GM19455 (cell line): ENCODE measurements at regions not wholly inside any gene's neighbourhood (a gene's known extent, or its start where the extent isn't known, plus 50 kb on each side); places are given as distances from the start of the nearest gene placed in this dataset.

Source experiments
- ATAC-seq: cut with Tn5 transposase; IDR thresholded peaks from one replicate; pipeline ENCODE4 v1.9.1; 2021; ENCODE audit not compliant: unreplicated experiment

DNA sequence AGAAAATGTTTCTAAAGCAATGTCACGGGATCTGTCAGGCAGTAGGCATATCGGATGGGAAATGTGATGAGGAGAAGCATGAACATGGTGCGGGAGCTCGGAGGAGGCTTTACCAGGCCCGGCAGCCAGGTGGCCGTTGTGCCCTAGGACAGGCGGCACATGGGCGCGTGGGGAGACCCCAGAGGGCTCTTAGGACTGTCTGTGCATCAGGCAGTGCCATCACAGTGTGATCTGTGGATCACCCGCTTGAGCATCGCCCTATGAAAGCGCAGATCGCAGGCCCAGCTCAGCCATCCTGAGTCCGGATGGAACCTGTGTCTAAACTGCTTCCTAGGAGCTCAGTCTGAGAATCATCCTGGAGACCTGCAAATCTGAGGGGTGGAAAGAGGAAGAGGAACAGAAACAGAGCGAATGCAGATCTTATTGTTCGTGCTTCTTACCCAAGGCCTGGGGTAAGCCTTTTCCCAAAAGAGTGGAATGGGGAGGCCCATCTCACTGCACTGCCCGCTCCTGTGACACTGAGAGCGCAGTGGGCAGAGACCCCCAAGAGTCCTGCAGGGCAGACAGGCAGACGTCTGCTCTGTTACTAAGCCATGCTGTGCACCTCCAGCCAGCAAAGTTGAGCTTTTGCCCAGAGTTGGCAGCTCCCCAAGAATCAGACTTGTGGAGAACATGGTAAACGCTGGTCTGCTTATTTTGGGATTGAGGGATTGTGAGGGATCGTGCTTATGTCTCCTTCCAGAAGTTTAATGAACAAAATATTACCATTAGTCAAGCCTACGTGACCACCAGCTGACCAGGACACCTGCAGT is 251.0 kb downstream of the RHOU start:
- no peak for ATAC-seq

DNA sequence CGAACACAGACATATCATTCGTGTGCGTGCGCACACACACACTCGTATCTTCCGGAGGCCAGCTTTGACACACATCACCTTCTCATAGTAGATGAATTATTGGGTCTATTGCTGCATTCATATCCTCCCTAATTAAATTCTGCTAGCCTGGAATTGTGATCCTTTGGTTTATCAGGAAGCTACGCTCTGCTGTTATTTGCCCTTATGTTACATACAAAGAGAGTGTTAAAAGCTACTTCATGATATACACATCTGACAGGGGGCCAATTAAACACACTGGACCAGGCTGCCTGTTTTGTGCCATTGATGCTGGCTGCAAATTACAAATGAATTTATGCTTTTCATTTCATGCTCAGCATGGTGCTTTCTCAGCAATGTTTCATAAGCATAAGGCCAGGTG is 252.0 kb downstream of the RHOU start:
- no peak for ATAC-seq

DNA sequence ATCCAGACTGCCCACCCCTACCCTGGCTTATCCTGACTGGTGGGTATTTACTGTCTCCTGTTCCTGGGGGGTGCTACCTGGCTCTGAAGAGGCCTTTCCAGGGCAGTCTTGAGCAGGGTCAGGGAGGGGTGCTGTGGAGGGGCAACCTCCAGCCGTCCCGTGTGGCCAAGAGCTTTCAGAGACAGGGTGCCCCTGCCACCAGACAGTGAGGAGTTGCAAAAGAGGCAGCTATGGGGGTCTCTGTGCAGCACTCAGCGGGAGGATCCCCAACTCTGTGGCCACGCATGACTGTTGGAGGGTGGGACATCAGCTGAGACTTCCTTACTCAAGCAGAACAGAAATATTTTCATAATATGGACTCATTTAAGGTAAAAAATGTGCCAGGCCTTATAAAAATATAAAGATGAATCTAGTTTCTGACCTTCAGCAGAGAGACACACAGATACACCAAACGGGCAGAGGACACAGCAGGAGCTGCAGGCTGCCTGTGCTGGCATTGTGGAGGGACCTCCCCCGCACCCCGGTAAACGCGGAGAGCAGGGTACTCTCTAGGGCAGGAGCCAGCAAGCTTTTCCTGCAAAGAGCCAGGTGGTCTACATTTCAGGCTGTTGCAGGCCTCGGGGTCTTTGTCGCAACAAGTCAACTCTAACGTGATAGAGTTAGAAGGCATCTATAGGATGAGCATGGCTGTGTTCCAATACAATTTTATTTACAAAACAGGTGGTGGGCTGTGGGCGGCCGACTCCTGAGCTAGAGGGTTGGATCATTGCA is 252.6 kb downstream of the RHOU start:
- ATAC-seq: no peak

DNA sequence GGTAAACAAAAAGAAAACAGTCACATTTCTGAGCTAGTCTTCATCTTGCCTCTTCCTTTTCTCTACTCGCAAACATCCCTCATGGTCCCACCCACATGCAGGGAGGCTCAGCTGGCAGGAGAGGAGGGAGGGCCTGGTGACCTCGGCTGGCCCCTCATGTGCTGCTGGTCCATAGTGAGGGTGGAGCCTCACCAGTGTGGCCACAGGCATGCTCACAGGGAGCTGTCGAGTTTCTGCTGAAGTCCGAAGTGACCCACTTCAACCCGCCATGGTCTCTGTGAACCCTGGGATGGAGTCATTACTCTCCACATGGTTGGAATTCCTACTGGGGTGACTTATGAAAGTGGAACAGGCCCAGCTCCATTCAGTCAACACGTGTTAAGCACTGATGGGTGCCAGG is 253.4 kb downstream of the RHOU start:
- no peak for ATAC-seq

DNA sequence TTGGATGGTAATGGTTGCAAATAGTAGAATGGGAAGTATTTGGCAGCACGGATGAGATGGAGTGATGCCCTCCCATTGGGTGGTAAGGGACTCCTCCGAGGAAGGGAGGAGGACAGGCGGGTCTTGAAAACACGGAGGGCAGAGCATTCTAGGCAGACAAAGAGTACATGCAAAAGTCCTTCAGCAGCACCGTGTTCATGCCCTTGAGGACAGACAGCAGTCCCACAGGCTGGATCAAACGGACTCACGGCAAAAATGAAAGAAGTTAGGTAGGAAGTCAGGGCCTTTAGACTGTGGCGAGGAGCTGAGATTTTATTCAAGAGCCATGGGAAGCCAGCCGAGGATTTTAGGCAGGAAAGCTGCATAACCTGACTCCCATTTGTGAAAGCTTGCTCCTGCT is 253.9 kb downstream of the RHOU start:
- no peak for ATAC-seq

DNA sequence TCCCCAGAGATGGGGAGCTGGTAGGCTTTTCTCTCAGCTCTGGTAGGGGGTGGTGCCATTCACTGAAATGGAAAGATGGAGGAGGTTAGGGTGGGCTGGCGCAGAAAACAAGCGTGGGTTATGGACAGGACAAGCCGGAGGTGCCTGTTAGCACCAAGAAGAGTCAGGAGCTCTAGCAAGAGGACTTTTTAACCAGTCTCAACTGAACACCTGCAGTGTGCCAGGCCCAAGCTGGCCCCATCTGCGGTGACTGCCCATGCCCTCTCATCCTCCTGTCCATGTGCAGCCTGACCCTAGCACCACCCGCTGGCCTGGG is 254.4 kb downstream of the RHOU start:
- ATAC-seq: no peak

DNA sequence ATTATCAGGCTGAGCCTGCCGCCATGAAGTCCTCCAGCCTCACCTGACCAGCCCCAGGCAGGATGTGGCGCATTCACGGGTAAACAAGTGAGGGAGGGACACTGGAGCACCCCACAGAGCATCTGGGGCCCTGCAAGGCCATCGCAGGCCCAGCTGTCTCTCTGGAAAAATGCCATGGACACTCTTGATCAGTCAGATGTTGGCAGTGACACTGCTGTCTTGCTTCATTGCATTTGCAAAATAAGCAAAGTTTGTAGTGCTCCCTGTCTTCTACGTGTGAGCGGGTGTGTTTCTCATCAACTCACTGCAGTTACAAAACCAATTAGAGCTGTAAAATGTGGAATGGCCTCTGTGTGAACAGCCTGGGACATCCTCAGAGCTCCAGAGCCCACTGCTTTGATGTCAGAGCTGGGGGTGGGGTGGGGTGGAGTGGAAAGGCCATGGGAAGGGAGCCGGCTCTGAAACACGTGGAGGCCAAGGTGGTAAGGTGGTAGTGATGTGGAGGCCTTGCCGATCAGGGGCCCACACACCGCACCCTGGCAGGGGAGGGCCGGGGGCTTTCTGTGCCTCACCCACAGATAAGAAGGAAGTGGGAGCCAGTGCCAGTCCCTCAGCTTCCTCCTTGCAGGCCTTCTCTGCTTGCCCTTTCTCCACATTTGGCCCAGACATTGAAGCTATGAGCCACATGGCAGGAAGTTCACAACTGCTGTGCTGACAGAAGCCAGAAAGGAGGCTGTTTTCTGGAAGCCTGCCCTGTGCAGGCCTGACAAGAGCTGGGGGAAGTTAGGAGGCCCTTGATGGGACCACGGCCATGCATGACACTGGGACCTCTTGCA is 254.9 kb downstream of the RHOU start:
- ATAC-seq: no peak

DNA sequence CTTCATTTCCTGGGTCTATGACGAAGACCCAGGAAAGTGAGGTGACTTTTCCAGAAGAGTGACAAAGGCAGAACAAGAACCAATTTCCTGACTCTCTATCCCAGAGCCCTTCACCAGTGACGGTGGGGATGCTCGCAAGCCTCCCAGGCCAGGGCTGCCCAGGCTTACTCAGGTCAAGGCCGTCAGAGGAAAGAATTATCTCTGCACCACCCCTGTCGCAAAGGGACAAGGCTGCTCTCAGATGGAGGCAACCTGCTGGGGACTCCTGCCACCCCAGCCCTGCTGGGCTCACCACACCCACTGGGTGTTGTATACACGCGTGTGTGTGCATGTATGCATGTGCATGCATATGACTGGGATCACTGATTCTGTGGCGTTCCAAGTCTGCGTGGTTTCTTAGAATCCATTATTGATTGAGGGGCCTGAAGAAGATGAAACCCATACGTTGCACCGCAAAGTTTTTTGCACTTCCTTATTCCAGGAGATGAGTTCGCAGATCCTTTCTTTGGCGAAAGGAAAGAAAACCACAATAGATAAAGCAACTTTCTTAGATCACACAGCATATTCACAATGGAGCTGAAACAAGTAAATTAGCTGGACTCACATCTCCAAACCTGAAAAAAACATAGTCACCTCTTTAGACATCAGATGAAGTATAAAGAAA is 255.8 kb downstream of the RHOU start:
- no peak for ATAC-seq

DNA sequence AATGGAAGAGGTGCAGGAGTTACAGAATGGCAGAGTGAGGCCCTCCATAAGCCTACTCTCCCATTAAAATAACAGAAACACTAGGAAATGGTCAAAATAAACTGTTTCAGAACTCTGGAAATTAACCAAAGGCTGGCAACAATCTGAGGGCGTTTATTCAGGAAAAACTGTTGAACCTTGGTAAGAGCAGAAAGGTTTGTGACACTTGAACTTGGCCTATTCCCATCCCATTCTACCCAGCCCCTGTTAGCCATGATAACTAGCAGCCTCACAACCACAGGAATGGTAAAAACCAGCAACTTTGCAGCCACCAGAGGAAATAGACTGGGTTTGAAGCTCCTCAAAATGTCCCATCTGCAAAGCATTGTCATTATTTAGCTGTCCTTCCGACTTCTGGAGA is 256.8 kb downstream of the RHOU start:
- ATAC-seq: no peak

DNA sequence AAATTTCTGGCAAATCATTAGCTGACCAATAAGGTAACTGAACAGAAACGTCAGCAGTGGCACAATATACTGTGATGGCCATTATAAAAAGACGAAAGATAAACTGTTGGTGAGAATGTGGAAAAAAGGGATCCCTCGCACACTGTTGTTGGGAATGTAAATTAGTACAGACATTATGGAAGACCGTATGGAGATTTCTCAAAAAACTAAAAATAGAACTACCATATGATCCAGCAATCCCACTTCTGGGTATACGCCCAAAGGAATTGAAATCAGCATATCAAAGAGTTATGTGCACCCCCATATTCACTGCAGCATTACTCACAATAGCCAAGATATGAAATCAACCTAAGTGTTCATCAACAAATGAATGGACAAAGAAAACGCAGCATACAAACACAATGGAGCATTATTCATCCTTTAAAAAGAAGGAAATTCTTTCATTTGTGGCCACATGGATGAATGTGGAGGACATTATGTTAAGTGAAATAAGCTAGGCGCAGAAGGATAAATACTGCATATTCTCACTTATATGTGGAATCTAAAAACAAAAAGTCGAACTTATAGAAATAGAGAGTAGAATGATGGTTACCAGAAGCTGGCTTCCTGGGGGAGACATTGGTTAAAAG is 257.7 kb downstream of the RHOU start:
- ATAC-seq: no peak

DNA sequence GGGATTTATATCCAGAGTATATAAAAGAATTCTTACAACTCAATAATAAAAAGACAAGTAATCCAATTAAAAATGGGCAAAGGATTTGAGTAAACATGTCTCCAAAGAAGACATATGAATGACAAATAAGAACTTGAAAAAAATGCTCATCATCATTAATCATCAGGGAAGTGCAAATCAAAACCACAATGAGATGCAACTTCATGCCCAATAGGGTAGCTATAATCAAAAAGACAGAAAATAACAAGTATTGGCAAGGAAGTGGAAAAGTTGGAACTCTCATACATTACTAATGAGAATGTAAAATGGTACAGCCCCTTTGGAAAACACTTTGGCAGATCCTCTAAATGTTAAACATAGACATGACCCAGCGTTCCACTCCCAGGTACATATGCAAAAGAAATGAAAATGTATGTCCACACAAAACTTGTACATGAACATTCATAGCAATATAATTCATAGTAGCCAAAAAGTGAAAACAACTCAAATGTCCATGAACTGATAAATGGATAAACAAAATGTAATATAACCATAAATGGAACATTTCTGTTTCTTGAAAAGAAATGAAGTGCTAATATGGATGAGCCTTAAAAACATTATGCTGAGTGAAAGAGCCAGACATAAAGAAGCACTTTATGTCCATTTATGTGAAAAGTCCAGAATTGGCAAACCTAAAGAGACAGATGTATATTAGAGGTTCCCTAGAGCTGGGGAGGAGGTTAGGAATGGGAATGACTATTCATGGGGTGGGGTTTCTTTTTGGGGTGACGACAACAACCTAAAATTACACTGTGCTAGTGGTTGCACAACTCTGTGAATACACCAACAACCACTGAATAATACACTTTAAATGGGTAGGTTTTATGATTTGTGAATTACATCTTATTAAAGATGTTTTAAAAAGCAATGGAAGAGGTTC is 259.7 kb downstream of the RHOU start:
- ATAC-seq: no peak

DNA sequence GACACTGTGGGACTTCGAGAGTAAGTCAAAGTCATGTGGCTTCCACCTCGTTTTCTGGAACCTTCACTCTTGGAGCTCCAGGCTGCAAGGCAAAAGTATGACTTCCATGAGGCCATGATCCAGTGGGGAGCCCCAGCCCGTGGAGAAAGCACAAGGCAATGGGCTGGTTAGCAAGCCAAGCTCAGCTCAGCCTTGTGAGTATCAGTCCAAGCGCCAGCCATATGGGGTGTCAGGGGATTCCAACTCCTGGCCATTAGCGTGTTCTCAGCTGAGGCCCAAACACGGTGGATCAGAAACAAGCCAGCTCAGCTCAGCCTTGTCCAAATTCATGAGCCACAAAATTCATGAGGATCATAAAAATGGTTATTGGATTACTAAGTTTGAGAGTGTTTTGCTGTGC is 261.0 kb downstream of the RHOU start:
- ATAC-seq: no peak

DNA sequence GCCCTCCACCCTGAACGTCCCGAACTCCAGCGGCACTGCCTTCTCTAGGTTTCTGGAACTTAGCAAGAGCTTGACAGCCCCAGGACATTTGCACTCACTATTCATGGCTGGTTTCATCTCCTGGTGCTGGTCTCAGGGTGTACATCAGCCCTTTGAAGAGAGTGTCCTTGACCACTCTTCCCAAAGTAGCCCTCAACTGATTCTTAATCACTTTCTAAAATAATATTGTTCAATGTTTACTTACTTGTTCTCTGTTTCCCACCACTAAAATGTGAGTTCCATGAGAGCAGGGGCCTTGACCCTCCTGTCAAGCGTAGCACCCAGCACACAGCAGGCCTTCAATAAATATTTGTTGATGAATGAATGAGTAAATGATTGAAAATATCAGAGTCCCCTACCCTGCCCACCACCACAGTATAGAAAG is 262.5 kb downstream of the RHOU start:
- ATAC-seq: no peak

DNA sequence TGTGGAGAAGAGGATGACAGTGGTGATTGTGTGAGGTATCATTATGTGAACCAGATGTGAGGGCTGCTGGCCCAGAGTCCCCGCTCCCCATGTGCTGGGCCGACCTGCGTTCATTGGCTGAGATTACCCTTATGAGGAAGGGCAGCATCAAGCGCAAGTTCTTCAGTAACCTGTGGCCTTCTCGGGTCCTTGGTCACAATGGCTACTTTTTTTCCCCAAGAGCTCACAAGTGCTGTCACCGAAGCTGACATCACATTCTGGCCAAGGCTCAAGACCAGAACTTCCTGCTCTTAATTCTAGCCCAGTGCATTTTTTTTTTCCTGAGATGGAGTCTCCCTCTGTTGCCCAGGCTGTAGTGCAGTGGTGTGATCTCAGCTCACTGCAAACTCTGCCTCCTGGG is 262.9 kb downstream of the RHOU start:
- ATAC-seq: no peak

DNA sequence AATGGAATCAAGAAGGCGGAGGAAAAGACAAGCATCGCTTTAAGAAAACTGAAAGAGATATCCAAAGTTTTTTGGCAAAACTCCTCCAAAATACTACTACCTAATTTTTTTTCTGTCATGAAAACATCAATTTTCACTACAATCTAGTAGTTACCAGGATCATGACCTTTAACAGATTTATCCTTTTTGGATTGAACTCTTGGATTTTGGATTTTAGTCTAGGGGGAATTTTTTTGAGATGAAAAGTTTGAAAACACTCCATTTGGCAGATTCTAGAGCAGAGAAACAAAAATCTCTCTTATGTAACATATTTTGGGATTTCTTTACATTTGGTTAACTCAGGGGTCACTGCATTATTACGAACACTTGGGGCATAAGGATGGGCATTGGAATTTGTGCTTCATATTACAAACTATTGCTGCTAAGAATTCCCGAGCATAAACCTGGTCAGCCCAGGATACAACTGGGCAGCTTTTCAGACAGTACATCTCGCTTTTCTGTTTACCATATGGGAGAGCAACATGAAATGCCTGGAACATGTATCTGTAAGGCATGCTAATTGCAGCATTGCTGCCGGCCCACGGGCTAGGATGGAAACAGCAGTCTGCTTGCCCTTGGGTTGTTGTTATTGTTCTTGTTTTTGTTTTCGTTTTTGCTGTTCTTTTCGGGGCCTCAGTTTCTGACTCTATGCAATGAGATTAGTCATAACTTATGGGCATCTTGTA is 264.3 kb downstream of the RHOU start:
- ATAC-seq: no peak

DNA sequence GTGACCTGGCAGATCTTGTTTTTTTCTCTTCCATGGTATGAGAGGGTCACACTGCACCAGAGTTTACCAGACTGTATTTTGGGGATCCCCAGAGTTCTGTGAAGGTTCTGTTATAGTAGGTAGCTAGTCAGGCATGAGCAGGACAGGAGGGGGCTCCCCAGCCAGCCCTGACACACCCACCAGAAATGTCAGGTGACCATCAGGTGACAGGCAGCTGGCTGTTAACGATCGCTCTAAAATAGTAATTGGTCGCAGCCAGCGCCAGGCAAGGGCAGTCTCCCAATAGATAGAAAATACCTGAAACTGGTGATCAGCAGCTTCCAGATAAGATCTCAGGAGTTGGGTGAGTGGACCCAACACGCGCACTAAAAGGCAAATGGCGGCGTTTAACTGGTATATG is 264.9 kb downstream of the RHOU start:
- no peak for ATAC-seq

DNA sequence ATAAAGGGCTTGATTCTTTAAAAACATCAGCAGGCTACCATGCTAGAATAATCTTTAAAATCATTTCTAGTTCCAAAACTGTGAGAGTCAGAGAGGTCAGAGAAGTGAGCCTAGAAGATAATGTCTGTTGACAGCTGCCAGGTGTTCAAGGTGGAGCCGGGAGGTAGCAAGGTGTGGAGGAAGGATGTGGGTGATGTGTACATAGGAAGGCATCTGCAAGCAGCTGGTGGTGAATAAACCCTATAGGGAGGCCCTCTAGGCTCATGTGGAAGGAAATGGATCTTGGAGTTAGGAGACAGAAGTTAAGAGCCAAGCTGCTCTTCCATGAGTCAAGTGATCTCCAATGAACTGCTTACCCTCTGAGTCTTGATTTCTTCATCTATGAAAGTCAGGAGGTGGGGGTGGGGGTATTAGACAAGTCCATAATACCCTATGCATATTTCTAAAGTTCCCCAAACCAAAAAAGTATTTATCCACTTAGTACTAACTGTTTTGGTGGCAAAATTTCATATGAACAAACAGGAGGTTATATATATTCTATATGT is 266.3 kb downstream of the RHOU start:
- no peak for ATAC-seq

DNA sequence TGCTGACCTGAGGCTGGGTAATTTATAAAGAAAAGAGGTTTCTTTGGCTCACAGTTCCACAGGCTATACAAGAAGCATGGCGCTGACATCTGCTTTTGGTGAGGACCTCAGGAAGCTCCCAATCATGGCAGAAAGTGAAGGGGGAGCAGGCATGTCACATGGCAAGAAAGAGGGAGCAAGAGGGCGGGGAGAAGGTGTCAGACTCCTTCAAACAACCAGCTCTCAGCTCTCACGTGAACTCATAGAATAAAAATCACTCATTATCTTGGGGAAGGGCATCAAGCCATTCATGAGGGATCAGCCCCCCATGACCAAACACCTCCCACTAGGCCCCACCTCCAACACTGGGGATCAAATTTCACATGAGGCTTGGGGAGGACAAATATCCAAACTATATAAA is 266.8 kb downstream of the RHOU start:
- no peak for ATAC-seq

DNA sequence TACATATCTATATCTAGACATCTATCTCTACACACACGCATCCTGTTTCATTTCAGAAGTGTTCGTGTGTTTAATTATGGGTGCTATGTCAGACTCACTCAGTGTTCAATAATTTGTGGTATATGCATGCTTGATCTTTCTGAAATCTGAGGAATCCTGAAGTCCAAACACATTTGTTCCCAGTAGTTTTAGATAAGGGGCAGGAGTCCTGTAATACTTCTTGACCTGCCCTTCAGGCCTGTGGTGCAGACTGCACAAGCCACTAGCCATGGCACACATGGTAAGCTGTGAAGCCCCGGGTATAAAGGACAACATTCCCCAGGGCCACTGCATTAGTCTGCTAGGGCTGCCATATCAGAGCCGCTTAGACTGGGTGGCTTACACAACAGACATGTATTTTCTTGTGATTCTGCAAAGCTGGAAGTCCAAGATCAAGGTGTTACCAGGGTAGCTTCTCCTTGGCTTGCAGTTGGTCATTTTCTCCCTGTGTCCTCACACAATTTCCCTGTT is 267.2 kb downstream of the RHOU start:
- no peak for ATAC-seq
